ENCODE measurements at regions not wholly inside any gene's neighbourhood (a gene's known extent, or its start where the extent isn't known, plus 50 kb on each side); places are given as distances from the start of the nearest gene placed in this dataset.

DNA sequence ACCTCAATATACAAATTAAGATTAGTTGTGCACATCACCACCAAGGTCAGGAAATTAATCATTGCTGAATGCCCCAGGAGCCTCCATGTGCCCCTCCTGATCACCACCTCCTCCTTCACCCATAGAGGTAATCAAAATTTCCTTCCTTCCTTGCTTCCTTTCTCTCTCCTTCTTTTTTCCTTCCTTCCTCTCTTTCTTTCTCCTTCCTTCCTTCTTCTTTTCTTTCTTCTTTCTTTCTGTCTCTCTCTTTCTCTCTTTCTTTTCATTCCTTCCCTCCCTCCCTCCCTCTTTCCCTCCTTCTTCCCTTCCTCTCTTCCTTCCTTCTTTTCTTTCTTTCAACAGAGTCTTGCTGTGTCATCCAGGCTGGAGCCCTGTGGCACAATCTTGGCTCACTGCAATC, 67.9 kb upstream of the FTH1 start:
- TF ChIP-seq, protein P1, sequence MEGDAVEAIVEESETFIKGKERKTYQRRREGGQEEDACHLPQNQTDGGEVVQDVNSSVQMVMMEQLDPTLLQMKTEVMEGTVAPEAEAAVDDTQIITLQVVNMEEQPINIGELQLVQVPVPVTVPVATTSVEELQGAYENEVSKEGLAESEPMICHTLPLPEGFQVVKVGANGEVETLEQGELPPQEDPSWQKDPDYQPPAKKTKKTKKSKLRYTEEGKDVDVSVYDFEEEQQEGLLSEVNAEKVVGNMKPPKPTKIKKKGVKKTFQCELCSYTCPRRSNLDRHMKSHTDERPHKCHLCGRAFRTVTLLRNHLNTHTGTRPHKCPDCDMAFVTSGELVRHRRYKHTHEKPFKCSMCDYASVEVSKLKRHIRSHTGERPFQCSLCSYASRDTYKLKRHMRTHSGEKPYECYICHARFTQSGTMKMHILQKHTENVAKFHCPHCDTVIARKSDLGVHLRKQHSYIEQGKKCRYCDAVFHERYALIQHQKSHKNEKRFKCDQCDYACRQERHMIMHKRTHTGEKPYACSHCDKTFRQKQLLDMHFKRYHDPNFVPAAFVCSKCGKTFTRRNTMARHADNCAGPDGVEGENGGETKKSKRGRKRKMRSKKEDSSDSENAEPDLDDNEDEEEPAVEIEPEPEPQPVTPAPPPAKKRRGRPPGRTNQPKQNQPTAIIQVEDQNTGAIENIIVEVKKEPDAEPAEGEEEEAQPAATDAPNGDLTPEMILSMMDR (IDR thresholded peaks at IDR 0.05), result no peak
- no peak for TF ChIP-seq POLR2A (IDR thresholded peaks at IDR 0.05; ENCODE audit: low read depth)
- TF ChIP-seq EP300 (IDR thresholded peaks at IDR 0.05), result no peak
- no peak for TF ChIP-seq POLR2AphosphoS5 (IDR thresholded peaks at IDR 0.05)

Measured in esophagus muscularis mucosa (tissue), 4 donors.